ENCODE measurements at regions not wholly inside any gene's neighbourhood (a gene's known extent, or its start where the extent isn't known, plus 50 kb on each side); places are given as distances from the start of the nearest gene placed in this dataset.

DNA sequence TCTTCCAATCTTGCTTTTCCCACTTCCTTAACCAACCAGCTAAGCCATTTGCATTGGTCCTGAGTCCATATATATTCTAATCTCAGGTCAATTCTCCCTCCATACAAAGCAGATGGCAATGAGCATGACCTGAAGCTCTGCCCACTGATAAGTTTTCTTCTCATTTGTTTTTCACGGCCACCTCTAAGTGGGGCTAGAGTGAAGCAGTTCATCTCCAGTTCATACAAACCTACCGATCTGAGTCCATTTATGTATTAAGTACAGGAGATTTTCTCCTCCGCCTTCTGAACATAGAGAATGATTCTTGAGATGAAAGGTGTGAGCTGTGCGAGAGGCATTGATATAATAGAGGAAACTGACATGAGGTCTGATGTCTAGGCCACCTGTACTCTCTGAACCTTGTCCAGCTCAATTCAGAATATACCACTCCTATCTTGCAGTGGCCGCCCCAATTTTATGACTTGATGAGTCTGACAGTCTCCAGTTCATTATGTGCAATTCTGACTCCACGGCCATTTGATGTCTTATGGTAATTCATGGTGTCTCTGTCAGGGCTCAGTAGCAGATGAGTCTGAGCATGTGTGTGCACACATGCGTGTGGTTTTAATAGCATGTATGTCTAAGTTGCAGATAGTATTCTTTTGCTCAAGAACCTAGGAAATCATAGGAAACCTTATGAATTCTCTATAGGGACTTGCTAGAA lies 329.8 kb downstream of the PMP22 start:
- H3K27ac Mint-ChIP-seq (ENCODE audit: unreplicated experiment): no peak overlapping the region
- H3K9me3 Mint-ChIP-seq (ENCODE audit: unreplicated experiment): peaks cover 6% of the 10 kb centered on the region
- no peaks in the 10 kb centered on the region for H3K27me3 Mint-ChIP-seq (ENCODE audit: unreplicated experiment)
- TF ChIP-seq, protein P1, sequence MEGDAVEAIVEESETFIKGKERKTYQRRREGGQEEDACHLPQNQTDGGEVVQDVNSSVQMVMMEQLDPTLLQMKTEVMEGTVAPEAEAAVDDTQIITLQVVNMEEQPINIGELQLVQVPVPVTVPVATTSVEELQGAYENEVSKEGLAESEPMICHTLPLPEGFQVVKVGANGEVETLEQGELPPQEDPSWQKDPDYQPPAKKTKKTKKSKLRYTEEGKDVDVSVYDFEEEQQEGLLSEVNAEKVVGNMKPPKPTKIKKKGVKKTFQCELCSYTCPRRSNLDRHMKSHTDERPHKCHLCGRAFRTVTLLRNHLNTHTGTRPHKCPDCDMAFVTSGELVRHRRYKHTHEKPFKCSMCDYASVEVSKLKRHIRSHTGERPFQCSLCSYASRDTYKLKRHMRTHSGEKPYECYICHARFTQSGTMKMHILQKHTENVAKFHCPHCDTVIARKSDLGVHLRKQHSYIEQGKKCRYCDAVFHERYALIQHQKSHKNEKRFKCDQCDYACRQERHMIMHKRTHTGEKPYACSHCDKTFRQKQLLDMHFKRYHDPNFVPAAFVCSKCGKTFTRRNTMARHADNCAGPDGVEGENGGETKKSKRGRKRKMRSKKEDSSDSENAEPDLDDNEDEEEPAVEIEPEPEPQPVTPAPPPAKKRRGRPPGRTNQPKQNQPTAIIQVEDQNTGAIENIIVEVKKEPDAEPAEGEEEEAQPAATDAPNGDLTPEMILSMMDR (IDR thresholded peaks at IDR 0.05): no peak
- no peak for DNase-seq (ENCODE audit: extremely low spot score, unreplicated experiment)
- H3K4me1 Mint-ChIP-seq (ENCODE audit: unreplicated experiment): peaks cover 12% of the 10 kb centered on the region
- peaks cover 1% of the 10 kb centered on the region for H3K36me3 Mint-ChIP-seq (ENCODE audit: unreplicated experiment)
- H3K4me3 Mint-ChIP-seq (ENCODE audit: unreplicated experiment): no peak overlapping the region

DNA sequence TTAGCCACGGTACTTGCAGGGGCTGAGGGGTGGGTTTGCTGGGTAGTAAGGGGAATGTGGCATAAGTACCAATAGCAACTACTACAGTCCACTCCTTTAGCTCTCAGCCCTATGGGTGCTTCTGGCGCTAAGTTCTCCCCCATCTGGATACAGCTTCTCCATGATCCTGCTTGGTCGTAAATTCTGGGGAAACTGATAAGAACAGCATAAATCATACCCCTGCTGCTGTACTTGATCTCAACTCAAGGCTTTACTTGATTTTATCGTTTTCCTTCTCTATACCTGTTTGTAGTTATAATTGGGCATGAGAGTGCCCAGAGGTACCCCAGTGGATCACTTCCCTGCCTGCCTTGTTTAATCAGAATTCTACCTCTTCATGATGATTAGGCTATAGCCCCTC lies 331.4 kb downstream of the PMP22 start:
- Mint-ChIP-seq H3K36me3 (ENCODE audit: unreplicated experiment) (peaks cover 1% of the 10 kb centered on the region), H3K27ac (ENCODE audit: unreplicated experiment) (no peak overlapping the region), H3K9me3 (ENCODE audit: unreplicated experiment) (peaks cover 6% of the 10 kb centered on the region), H3K4me1 (ENCODE audit: unreplicated experiment) (no peaks in the 10 kb centered on the region), H3K4me3 (ENCODE audit: unreplicated experiment) (no peak overlapping the region), H3K27me3 (ENCODE audit: unreplicated experiment) (no peaks in the 10 kb centered on the region)
- TF ChIP-seq, protein P1 (IDR thresholded peaks at IDR 0.05): no peak
- DNase-seq (ENCODE audit: extremely low spot score, unreplicated experiment): no peak

DNA sequence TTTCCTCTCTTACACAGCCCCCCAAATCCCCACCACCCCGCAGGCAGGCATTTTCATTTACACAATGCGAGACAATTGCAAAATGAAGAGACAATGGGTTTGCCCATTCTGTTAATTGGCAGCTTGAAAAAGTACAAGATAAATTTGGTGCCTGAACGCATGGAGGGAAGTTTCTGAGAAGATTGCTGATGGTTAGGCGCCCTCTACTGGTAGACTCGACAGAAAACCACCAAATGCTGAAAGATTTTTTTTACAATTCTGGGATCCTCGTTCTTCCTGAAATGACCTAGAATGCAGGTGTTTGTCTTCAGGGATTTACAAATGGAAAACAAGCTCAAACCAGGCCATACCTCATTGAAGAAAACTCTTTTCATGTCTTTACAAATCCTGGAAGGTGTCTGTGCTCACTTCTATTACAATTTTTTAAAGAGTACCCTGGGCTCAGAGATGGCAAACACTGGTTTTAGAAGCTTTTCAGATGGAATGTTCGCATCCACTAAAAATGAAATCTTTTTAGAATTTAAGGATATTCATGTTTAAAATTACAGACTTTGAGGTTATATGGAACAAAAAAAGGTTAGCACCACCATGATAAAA lies 338.5 kb downstream of the PMP22 start:
- H3K36me3 Mint-ChIP-seq (ENCODE audit: unreplicated experiment): peaks cover 1% of the 10 kb centered on the region
- no peak overlapping the region for H3K27ac Mint-ChIP-seq (ENCODE audit: unreplicated experiment)
- no peaks in the 10 kb centered on the region for H3K27me3 Mint-ChIP-seq (ENCODE audit: unreplicated experiment)
- H3K4me3 Mint-ChIP-seq (ENCODE audit: unreplicated experiment): no peak overlapping the region
- peak; percentile 85 for DNase-seq (ENCODE audit: extremely low spot score, unreplicated experiment)
- H3K9me3 Mint-ChIP-seq (ENCODE audit: unreplicated experiment): peaks cover 5% of the 10 kb centered on the region
- TF ChIP-seq, protein P1 (IDR thresholded peaks at IDR 0.05): peak; percentile 83
- H3K4me1 Mint-ChIP-seq (ENCODE audit: unreplicated experiment): peaks cover 15% of the 10 kb centered on the region

DNA sequence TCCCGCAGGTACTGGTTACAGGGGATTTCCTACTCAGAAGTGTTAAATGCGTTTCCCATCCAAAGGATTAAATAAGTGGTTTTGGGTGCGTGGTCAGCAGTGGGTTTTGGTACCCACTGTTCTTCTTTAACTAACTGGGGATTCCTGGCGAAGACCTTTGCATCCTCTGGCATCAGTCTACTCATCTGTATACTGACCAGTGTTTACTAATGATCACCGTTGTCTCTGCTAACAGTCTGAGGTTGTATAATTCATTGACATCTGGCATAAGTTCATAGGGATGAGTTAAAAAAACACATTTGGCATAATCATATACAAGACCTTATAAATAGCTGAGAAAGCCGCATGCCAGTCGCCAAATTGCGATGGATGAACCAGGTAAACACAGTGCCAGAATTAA lies 339.1 kb downstream of the PMP22 start:
- Mint-ChIP-seq H3K4me3 (ENCODE audit: unreplicated experiment) (no peak overlapping the region), H3K36me3 (ENCODE audit: unreplicated experiment) (peaks cover 1% of the 10 kb centered on the region), H3K4me1 (ENCODE audit: unreplicated experiment) (peaks cover 15% of the 10 kb centered on the region), H3K27me3 (ENCODE audit: unreplicated experiment) (no peaks in the 10 kb centered on the region), H3K9me3 (ENCODE audit: unreplicated experiment) (peaks cover 5% of the 10 kb centered on the region), H3K27ac (ENCODE audit: unreplicated experiment) (no peak overlapping the region)
- TF ChIP-seq, protein P1 (IDR thresholded peaks at IDR 0.05): no peak
- no peak for DNase-seq (ENCODE audit: extremely low spot score, unreplicated experiment)

DNA sequence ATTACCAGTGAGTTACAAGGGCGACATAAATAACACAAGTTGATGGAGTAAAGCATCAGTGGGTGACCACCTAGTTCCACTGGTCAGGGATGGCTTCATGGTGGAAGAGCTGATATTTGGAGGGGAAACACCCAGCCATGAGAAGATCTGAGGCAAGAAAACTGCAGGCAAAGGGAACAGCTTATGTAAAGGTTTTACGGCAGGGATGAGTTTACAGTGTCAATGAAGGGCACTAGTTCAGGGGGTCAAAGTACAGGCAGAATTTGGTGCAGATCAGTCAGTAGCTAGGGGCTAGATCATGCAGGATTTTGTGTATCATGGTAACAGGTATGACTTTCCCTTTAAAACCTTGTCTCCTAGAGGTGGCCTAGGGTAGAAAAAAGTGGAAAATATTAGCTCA lies 339.6 kb downstream of the PMP22 start:
- Mint-ChIP-seq H3K27ac (ENCODE audit: unreplicated experiment) (no peak overlapping the region), H3K9me3 (ENCODE audit: unreplicated experiment) (peaks cover 5% of the 10 kb centered on the region), H3K4me3 (ENCODE audit: unreplicated experiment) (no peak overlapping the region), H3K4me1 (ENCODE audit: unreplicated experiment) (peaks cover 15% of the 10 kb centered on the region), H3K27me3 (ENCODE audit: unreplicated experiment) (no peaks in the 10 kb centered on the region), H3K36me3 (ENCODE audit: unreplicated experiment) (no peaks in the 10 kb centered on the region)
- TF ChIP-seq, protein P1 (IDR thresholded peaks at IDR 0.05): no peak
- no peak for DNase-seq (ENCODE audit: extremely low spot score, unreplicated experiment)

Data from osteocyte (in vitro differentiated cells).